Stimulated activated naive CD8-positive, alpha-beta T cell treated with anti-CD3 and anti-CD28 coated beads, Interleukin-15, amount 100 ng/mL, for 72 hours (primary cell): ENCODE measurements at regions not wholly inside any gene's neighbourhood (a gene's known extent, or its start where the extent isn't known, plus 50 kb on each side); places are given as distances from the start of the nearest gene placed in this dataset.
"Not testable (repeated sequence)": the region's sequence is repeated elsewhere in the genome, so short reads cannot be mapped to it uniquely, and the experiment has no call there.

ENCODE experiments used
- ATAC-seq: fragments of 150-1000 bp; cut with Tn5 transposase; 2 replicates; pipeline ENCODE4 v1.10.0; 2021; ENCODE audit warnings: mild to moderate bottlenecking, moderate library complexity
- DNase-seq, 2 donors: peaks; one replicate each; pipeline ENCODE4 v3.0.0; 2021 to 2022
- H3K27ac Mint-ChIP-seq, 2 donors: one replicate each; pipeline ENCODE4 v1.8.0; 2022; ENCODE audit warnings: mild to moderate bottlenecking in 2 of 2, mixed read lengths in 2 of 2, moderate library complexity in 2 of 2
- H3K27me3 Mint-ChIP-seq: one replicate; pipeline ENCODE4 v1.8.0; 2022; ENCODE audit warnings: mixed read lengths
- H3K4me1 Mint-ChIP-seq: one replicate; pipeline ENCODE4 v1.8.0; 2022; ENCODE audit warnings: mild to moderate bottlenecking, mixed read lengths
- H3K4me3 Mint-ChIP-seq, 2 donors: one replicate each; pipeline ENCODE4 v1.8.0; 2022; ENCODE audit warnings: mild to moderate bottlenecking in 2 of 2, mixed read lengths in 2 of 2, moderate library complexity in 1 of 2
- H3K9me3 Mint-ChIP-seq, 2 donors: one replicate each; pipeline ENCODE4 v1.8.0; 2022; ENCODE audit warnings: mixed read lengths in 2 of 2

- no peak overlapping the region for H3K27ac Mint-ChIP-seq
- no peaks in the 10 kb centered on the region for H3K9me3 Mint-ChIP-seq
- H3K4me1 Mint-ChIP-seq = no peaks in the 10 kb centered on the region
- DNase-seq (no peak), ATAC-seq (no peak)
- no peak overlapping the region for H3K4me3 Mint-ChIP-seq
- peaks cover 17% of the 10 kb centered on the region for H3K27me3 Mint-ChIP-seq
Observed at GRCh38 chr1:47590523-47591225, 152.8 kb downstream of the FOXD2 start.

GRCh38 chr1:47591801-47592200 is 154.0 kb downstream of the FOXD2 start:
- H3K27me3 Mint-ChIP-seq = peaks cover 12% of the 10 kb centered on the region
- DNase-seq (no peak), ATAC-seq (no peak)
- H3K4me1 Mint-ChIP-seq = no peaks in the 10 kb centered on the region
- H3K9me3 Mint-ChIP-seq = no peaks in the 10 kb centered on the region
- H3K4me3 Mint-ChIP-seq = no peak overlapping the region
- H3K27ac Mint-ChIP-seq = no peak overlapping the region

GRCh38 chr1:47592296-47593012 is 154.6 kb downstream of the FOXD2 start:
- DNase-seq = no peak
- no peaks in the 10 kb centered on the region for H3K4me1 Mint-ChIP-seq
- ATAC-seq = peak; percentile 8
- H3K4me3 Mint-ChIP-seq = no peak overlapping the region
- no peaks in the 10 kb centered on the region for H3K9me3 Mint-ChIP-seq
- H3K27ac Mint-ChIP-seq = no peak overlapping the region
- H3K27me3 Mint-ChIP-seq = peaks cover 14% of the 10 kb centered on the region

GRCh38 chr1:47593013-47593568 is 155.2 kb downstream of the FOXD2 start:
- peak; percentile 37 for ATAC-seq
- H3K27me3 Mint-ChIP-seq = peaks cover 19% of the 10 kb centered on the region
- H3K4me3 Mint-ChIP-seq = no peak overlapping the region
- no peaks in the 10 kb centered on the region for H3K4me1 Mint-ChIP-seq
- DNase-seq = no peak
- H3K27ac Mint-ChIP-seq = no peak overlapping the region
- H3K9me3 Mint-ChIP-seq = no peaks in the 10 kb centered on the region

GRCh38 chr1:47593598-47594285 is 155.9 kb downstream of the FOXD2 start:
- H3K4me1 Mint-ChIP-seq = no peaks in the 10 kb centered on the region
- H3K9me3 Mint-ChIP-seq = no peaks in the 10 kb centered on the region
- no peak for DNase-seq
- ATAC-seq = peak; percentile 37
- H3K4me3 Mint-ChIP-seq = no peak overlapping the region
- peaks cover 26% of the 10 kb centered on the region for H3K27me3 Mint-ChIP-seq
- H3K27ac Mint-ChIP-seq = no peak overlapping the region

- Mint-ChIP-seq H3K9me3 (peaks cover 7 to 8% of the 10 kb centered on the region in 2 donors), H3K4me3 (no peak overlapping the region), H3K27me3 (peaks cover 31% of the 10 kb centered on the region), H3K27ac (no peak overlapping the region), H3K4me1 (no peaks in the 10 kb centered on the region)
- DNase-seq (no peak), ATAC-seq (no peak)
Observed at GRCh38 chr1:47594627-47595026, 156.8 kb downstream of the FOXD2 start.

GRCh38 chr1:47596328-47596727 is 158.5 kb downstream of the FOXD2 start:
- H3K9me3 Mint-ChIP-seq = peaks cover 12 to 13% of the 10 kb centered on the region in 2 donors
- H3K4me1 Mint-ChIP-seq = no peaks in the 10 kb centered on the region
- no peak overlapping the region for H3K4me3 Mint-ChIP-seq
- no peak overlapping the region for H3K27ac Mint-ChIP-seq
- DNase-seq (no peak), ATAC-seq (no peak)
- H3K27me3 Mint-ChIP-seq = peaks cover 34% of the 10 kb centered on the region

- H3K4me1 Mint-ChIP-seq = no peaks in the 10 kb centered on the region
- peaks cover 28 to 31% of the 10 kb centered on the region in 2 donors for H3K9me3 Mint-ChIP-seq
- H3K27ac Mint-ChIP-seq = peak overlapping the region in 1 of 2 donors; percentile 24
- no peak overlapping the region for H3K4me3 Mint-ChIP-seq
- H3K27me3 Mint-ChIP-seq = peaks cover 52% of the 10 kb centered on the region
- DNase-seq (no peak), ATAC-seq (no peak)
Observed at GRCh38 chr1:47598357-47598756, 160.5 kb downstream of the FOXD2 start.

- Mint-ChIP-seq H3K27ac (no peak overlapping the region), H3K4me3 (no peak overlapping the region), H3K27me3 (peaks cover 40% of the 10 kb centered on the region), H3K4me1 (no peaks in the 10 kb centered on the region), H3K9me3 (peaks cover 28 to 37% of the 10 kb centered on the region in 2 donors)
- DNase-seq (no peak), ATAC-seq (no peak)
Observed at GRCh38 chr1:47599777-47600176, 161.9 kb downstream of the FOXD2 start.

GRCh38 chr1:47602491-47602890 is 164.6 kb downstream of the FOXD2 start:
- H3K4me3 Mint-ChIP-seq, H3K27ac Mint-ChIP-seq, DNase-seq, ATAC-seq, H3K4me1 Mint-ChIP-seq: not testable (repeated sequence)
- Mint-ChIP-seq H3K9me3 (peaks cover 35 to 45% of the 10 kb centered on the region in 2 donors), H3K27me3 (peaks cover 45% of the 10 kb centered on the region)

GRCh38 chr1:47604869-47605268 is 167.0 kb downstream of the FOXD2 start:
- H3K4me3 Mint-ChIP-seq, DNase-seq, H3K4me1 Mint-ChIP-seq, H3K27ac Mint-ChIP-seq, ATAC-seq: not testable (repeated sequence)
- peaks cover 33 to 54% of the 10 kb centered on the region in 2 donors for H3K9me3 Mint-ChIP-seq
- H3K27me3 Mint-ChIP-seq = peaks cover 42% of the 10 kb centered on the region

GRCh38 chr1:47608296-47608875 is 170.5 kb downstream of the FOXD2 start:
- Mint-ChIP-seq H3K27me3 (peaks cover 21% of the 10 kb centered on the region), H3K4me1 (no peaks in the 10 kb centered on the region), H3K27ac (no peak overlapping the region), H3K4me3 (no peak overlapping the region), H3K9me3 (peaks cover 14 to 30% of the 10 kb centered on the region in 2 donors)
- ATAC-seq (no peak), DNase-seq (no peak)

GRCh38 chr1:47611992-47612391 is 174.1 kb downstream of the FOXD2 start:
- DNase-seq = no peak
- Mint-ChIP-seq H3K4me3 (no peak overlapping the region), H3K9me3 (peaks cover 6 to 17% of the 10 kb centered on the region in 2 donors), H3K27me3 (peaks cover 23% of the 10 kb centered on the region), H3K4me1 (no peaks in the 10 kb centered on the region), H3K27ac (no peak overlapping the region)
- no peak for ATAC-seq

GRCh38 chr1:47612819-47613218 is 175.0 kb downstream of the FOXD2 start:
- Mint-ChIP-seq H3K9me3 (peaks cover 6 to 17% of the 10 kb centered on the region in 2 donors), H3K4me1 (no peaks in the 10 kb centered on the region), H3K27ac (no peak overlapping the region), H3K27me3 (peaks cover 23% of the 10 kb centered on the region), H3K4me3 (no peak overlapping the region)
- ATAC-seq = no peak
- DNase-seq = no peak

GRCh38 chr1:47616036-47616435 is 178.2 kb downstream of the FOXD2 start:
- peaks cover 9% of the 10 kb centered on the region for H3K27me3 Mint-ChIP-seq
- DNase-seq (no peak), ATAC-seq (no peak)
- H3K4me3 Mint-ChIP-seq = no peak overlapping the region
- H3K4me1 Mint-ChIP-seq = no peaks in the 10 kb centered on the region
- H3K9me3 Mint-ChIP-seq = no peaks in the 10 kb centered on the region
- no peak overlapping the region for H3K27ac Mint-ChIP-seq
